ENCODE measurements at regions not wholly inside any gene's neighbourhood (a gene's known extent, or its start where the extent isn't known, plus 50 kb on each side); places are given as distances from the start of the nearest gene placed in this dataset.

GRCh38 chr6:117205876-117206275 is 59.5 kb upstream of the VGLL2 start:
- TF ChIP-seq TAF1 (IDR thresholded peaks at IDR 0.05; ENCODE audit: low read depth, low read length) (no peak), POLR2A (IDR thresholded peaks at IDR 0.05; ENCODE audit: low read depth, low read length) (no peak), SPI1 (IDR thresholded peaks at IDR 0.05; ENCODE audit: low read depth, low read length) (no peak)

Data from GM12891 (cell line).